ENCODE measurements at regions not wholly inside any gene's neighbourhood (a gene's known extent, or its start where the extent isn't known, plus 50 kb on each side); places are given as distances from the start of the nearest gene placed in this dataset.

DNA sequence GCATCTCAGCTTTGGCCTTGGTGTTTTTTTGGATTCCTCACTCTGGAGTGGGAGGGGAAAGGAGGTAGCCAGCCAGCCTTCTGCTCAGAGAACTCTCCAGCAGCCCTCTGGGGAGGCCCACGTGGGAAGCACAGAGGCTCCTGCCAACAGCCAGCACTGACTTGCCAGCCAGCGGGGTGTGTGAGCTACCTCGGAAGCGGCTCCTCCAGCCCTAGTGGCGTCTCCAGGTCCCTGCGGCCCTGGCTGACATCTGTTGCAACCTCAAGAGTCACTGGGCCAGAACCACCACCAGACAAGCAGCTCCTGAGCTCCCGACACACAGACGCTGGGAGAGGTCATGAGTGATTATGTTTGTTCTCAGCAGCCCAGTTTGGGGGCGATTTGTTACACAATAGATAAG lies 180.2 kb upstream of the FZD8 start:
- TF ChIP-seq POLR2A (IDR thresholded peaks at IDR 0.05), result no peak
- no peak for TF ChIP-seq CTCF (IDR thresholded peaks at IDR 0.05)

Data from lower leg skin (tissue), 3 donors.